ENCODE measurements at regions not wholly inside any gene's neighbourhood (a gene's known extent, or its start where the extent isn't known, plus 50 kb on each side); places are given as distances from the start of the nearest gene placed in this dataset.

GRCh38 chr5:146284016-146284415 is 54.6 kb upstream of the POU4F3 start:
- H3F3A ChIP-seq (ENCODE audit: insufficient read depth, low read length): no peaks in the 10 kb centered on the region; the same call in 1 of the 2 replicates
- no peaks in the 10 kb centered on the region for H3K9me3 ChIP-seq (ENCODE audit: low read length)
- H3K9me2 ChIP-seq (ENCODE audit: low read depth, low read length): no peaks in the 10 kb centered on the region
- TF ChIP-seq CTCF (IDR thresholded peaks at IDR 0.05; ENCODE audit: low read length) (no peak), EZH2 (IDR thresholded peaks at IDR 0.05; ENCODE audit: borderline replicate concordance, low read length) (no peak)
- H3K27ac ChIP-seq (ENCODE audit: low read depth, low read length, poor library complexity, severe bottlenecking): no peak overlapping the region
- no peak overlapping the region for H2AFZ ChIP-seq (ENCODE audit: low read length)
- no peaks in the 10 kb centered on the region for H3K4me1 ChIP-seq (ENCODE audit: insufficient read depth, low read length, severe bottlenecking)
- no peak overlapping the region for H3K4me3 ChIP-seq (ENCODE audit: low read depth, low read length, poor library complexity, severe bottlenecking)
- H3K4me2 ChIP-seq (ENCODE audit: low read length): no peak overlapping the region
- no peak overlapping the region for H3K9ac ChIP-seq (ENCODE audit: low read length)
- H3K27me3 ChIP-seq (ENCODE audit: insufficient read depth, low read length): no peaks in the 10 kb centered on the region
- no peaks in the 10 kb centered on the region for H3K79me2 ChIP-seq (ENCODE audit: insufficient read depth, low read length)
- peaks cover 43% of the 10 kb centered on the region for H3K36me3 ChIP-seq (ENCODE audit: insufficient read depth, low read length)
- H4K20me1 ChIP-seq (ENCODE audit: insufficient read depth, low read length): no peaks in the 10 kb centered on the region

All from OCI-LY1 (cell line).